ENCODE measurements at regions not wholly inside any gene's neighbourhood (a gene's known extent, or its start where the extent isn't known, plus 50 kb on each side); places are given as distances from the start of the nearest gene placed in this dataset.

DNA sequence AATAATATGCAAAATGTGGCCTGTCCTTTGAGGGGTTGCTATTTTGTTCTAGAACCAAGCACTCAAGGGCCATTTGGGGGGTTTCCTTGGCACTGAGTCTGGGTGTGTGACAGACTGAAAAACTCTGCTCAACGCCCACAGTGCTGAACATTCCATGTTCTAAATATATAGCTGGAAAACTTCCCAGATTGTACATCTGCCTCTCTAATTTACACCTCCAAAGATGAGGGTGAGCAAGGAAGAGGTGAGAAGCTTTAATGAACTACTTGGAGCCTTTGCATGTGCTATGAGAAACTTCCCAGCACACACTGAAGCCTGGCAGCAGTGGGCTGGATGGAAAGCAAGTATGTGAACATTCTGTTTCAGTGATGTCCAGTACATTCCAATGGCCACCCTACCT, 296.7 kb upstream of the KCNH7 start:
- Mint-ChIP-seq H3K4me3 (no peak overlapping the region), H3K4me1 (no peaks in the 10 kb centered on the region), H3K27ac (no peak overlapping the region), H3K36me3 (no peaks in the 10 kb centered on the region), H3K27me3 (ENCODE audit: low read depth) (no peaks in the 10 kb centered on the region; the same call in 1 of the 2 replicates), H3K9me3 (peaks cover 9% of the 10 kb centered on the region)
- no peak for ATAC-seq
- no peak for TF ChIP-seq SP1 (CRISPR knock-in tag; conservative IDR thresholded peaks at IDR 0.05)
- TF ChIP-seq AFF4 (CRISPR knock-in tag; IDR thresholded peaks at IDR 0.05; ENCODE audit: borderline replicate concordance) = no peak
- no peak for TF ChIP-seq HMGXB4 (CRISPR knock-in tag; IDR thresholded peaks at IDR 0.05)
- TF ChIP-seq, protein P1, sequence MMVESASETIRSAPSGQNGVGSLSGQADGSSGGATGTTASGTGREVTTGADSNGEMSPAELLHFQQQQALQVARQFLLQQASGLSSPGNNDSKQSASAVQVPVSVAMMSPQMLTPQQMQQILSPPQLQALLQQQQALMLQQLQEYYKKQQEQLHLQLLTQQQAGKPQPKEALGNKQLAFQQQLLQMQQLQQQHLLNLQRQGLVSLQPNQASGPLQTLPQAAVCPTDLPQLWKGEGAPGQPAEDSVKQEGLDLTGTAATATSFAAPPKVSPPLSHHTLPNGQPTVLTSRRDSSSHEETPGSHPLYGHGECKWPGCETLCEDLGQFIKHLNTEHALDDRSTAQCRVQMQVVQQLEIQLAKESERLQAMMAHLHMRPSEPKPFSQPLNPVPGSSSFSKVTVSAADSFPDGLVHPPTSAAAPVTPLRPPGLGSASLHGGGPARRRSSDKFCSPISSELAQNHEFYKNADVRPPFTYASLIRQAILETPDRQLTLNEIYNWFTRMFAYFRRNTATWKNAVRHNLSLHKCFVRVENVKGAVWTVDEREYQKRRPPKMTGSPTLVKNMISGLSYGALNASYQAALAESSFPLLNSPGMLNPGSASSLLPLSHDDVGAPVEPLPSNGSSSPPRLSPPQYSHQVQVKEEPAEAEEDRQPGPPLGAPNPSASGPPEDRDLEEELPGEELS (CRISPR knock-in tag; IDR thresholded peaks at IDR 0.05) = no peak
- no peak for TF ChIP-seq NR2C2 (CRISPR knock-in tag; IDR thresholded peaks at IDR 0.05)
- TF ChIP-seq, protein P2, sequence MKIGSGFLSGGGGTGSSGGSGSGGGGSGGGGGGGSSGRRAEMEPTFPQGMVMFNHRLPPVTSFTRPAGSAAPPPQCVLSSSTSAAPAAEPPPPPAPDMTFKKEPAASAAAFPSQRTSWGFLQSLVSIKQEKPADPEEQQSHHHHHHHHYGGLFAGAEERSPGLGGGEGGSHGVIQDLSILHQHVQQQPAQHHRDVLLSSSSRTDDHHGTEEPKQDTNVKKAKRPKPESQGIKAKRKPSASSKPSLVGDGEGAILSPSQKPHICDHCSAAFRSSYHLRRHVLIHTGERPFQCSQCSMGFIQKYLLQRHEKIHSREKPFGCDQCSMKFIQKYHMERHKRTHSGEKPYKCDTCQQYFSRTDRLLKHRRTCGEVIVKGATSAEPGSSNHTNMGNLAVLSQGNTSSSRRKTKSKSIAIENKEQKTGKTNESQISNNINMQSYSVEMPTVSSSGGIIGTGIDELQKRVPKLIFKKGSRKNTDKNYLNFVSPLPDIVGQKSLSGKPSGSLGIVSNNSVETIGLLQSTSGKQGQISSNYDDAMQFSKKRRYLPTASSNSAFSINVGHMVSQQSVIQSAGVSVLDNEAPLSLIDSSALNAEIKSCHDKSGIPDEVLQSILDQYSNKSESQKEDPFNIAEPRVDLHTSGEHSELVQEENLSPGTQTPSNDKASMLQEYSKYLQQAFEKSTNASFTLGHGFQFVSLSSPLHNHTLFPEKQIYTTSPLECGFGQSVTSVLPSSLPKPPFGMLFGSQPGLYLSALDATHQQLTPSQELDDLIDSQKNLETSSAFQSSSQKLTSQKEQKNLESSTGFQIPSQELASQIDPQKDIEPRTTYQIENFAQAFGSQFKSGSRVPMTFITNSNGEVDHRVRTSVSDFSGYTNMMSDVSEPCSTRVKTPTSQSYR (CRISPR knock-in tag; IDR thresholded peaks at IDR 0.05) = no peak
- TF ChIP-seq FOXJ3 (CRISPR knock-in tag; IDR thresholded peaks at IDR 0.05; ENCODE audit: borderline replicate concordance) = no peak
- TF ChIP-seq ZNF232 (CRISPR knock-in tag; IDR thresholded peaks at IDR 0.05) = no peak
- TF ChIP-seq CREM (CRISPR knock-in tag; IDR thresholded peaks at IDR 0.05) = no peak
- no peak for TF ChIP-seq FOXK1 (CRISPR knock-in tag; IDR thresholded peaks at IDR 0.05)
- TF ChIP-seq MXD4 (CRISPR knock-in tag; IDR thresholded peaks at IDR 0.05; ENCODE audit: borderline replicate concordance) = no peak
- no peak for TF ChIP-seq JUN (CRISPR knock-in tag; IDR thresholded peaks at IDR 0.05)
- TF ChIP-seq, protein P3, sequence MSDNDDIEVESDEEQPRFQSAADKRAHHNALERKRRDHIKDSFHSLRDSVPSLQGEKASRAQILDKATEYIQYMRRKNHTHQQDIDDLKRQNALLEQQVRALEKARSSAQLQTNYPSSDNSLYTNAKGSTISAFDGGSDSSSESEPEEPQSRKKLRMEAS (CRISPR knock-in tag; IDR thresholded peaks at IDR 0.05) = no peak
- TF ChIP-seq, protein P4, sequence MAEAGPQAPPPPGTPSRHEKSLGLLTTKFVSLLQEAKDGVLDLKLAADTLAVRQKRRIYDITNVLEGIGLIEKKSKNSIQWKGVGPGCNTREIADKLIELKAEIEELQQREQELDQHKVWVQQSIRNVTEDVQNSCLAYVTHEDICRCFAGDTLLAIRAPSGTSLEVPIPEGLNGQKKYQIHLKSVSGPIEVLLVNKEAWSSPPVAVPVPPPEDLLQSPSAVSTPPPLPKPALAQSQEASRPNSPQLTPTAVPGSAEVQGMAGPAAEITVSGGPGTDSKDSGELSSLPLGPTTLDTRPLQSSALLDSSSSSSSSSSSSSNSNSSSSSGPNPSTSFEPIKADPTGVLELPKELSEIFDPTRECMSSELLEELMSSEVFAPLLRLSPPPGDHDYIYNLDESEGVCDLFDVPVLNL (CRISPR knock-in tag; IDR thresholded peaks at IDR 0.05; ENCODE audit: borderline replicate concordance, low read depth) = no peak
- POLR2A ChIA-PET = no interaction called here
- DNase-seq (ENCODE audit: low spot score) = no peak
- CTCF ChIA-PET = no interaction called here

Measured in WTC11 (cell line).